ENCODE measurements at regions not wholly inside any gene's neighbourhood (a gene's known extent, or its start where the extent isn't known, plus 50 kb on each side); places are given as distances from the start of the nearest gene placed in this dataset.

- DNase-seq (ENCODE audit: low read depth, low spot score) (no peak), ATAC-seq (no peak), FAIRE-seq (no peak)
- Histone ChIP-seq H3K9me3 (replicated peaks; ENCODE audit: control insufficient read depth, insufficient read depth, low read length) (no peaks in the 10 kb centered on the region), H3K4me2 (ENCODE audit: control insufficient read depth, insufficient read depth) (no peak overlapping the region), H3K27ac (ENCODE audit: control insufficient read depth, insufficient read depth) (no peak overlapping the region), H3K9ac (ENCODE audit: control insufficient read depth, insufficient read depth, low read length) (no peak overlapping the region), H3K27me3 (replicated peaks in 1 of 2; ENCODE audit: control insufficient read depth in 2 of 2, insufficient read depth in 2 of 2, low read length in 1 of 2) (peaks cover 4 to 6% of the 10 kb centered on the region in 2 experiments), H3K4me3 (no peak overlapping the region), H3K79me2 (ENCODE audit: control insufficient read depth, insufficient read depth, low read length) (no peaks in the 10 kb centered on the region), H3K36me3 (ENCODE audit: control insufficient read depth in 2 of 2, insufficient read depth in 2 of 2, low read length in 1 of 2) (no peaks in the 10 kb centered on the region), H3K4me1 (ENCODE audit: control insufficient read depth, insufficient read depth, low read length) (no peaks in the 10 kb centered on the region), H4K20me1 (ENCODE audit: control insufficient read depth, insufficient read depth) (no peaks in the 10 kb centered on the region), H2AFZ (ENCODE audit: control insufficient read depth, low read depth, low read length) (no peak overlapping the region)
- ChIA-PET CTCF (no interaction called here), SMC1A (ENCODE audit: uncharacterized antibody, unreplicated experiment) (no interaction called here), RAD21 (ENCODE audit: unreplicated experiment) (no interaction called here), POLR2A (no interaction called here)
- BruUV-seq (replicated peaks): no TSS peak
- WGBS (ENCODE audit: insufficient coverage, insufficient replicate concordance, low lambda C conversion rate, missing lambda C conversion rate): 23% methylated on average over 3 of the region's 3 CpGs
- intact Hi-C loops (cut with micrococcal nuclease; ENCODE audit: unreplicated experiment) (no loop called here), in situ Hi-C loops (cut with MboI) (no loop called here)
- TF ChIP-seq NFYA (IDR thresholded peaks at IDR 0.05; ENCODE audit: borderline replicate concordance, low read depth, low read length): no peak
- TF ChIP-seq ZNF217 (IDR thresholded peaks at IDR 0.05): no peak
- TF ChIP-seq ASH2L (IDR thresholded peaks at IDR 0.05; ENCODE audit: borderline replicate concordance, low read depth): no peak
- no peak for TF ChIP-seq RAD21 (IDR thresholded peaks at IDR 0.05; ENCODE audit: insufficient read depth, low read depth, low read length)
- no peak for TF ChIP-seq STAT1 (conservative IDR thresholded peaks at IDR 0.05)
- no peak for TF ChIP-seq CUX1 (IDR thresholded peaks at IDR 0.05; ENCODE audit: insufficient replicate concordance, low read depth, low read length)
- TF ChIP-seq CREB1 (IDR thresholded peaks at IDR 0.05; ENCODE audit: low read depth): no peak
- TF ChIP-seq GATAD2B (conservative IDR thresholded peaks at IDR 0.05; ENCODE audit: low read depth): no peak
- no peak for TF ChIP-seq KAT2A (conservative IDR thresholded peaks at IDR 0.05; ENCODE audit: control insufficient read depth, low read depth, low read length)
- no peak for TF ChIP-seq E4F1 (IDR thresholded peaks at IDR 0.05; ENCODE audit: borderline replicate concordance, partially characterized antibody)
- no peak for TF ChIP-seq TCF12 (IDR thresholded peaks at IDR 0.05; ENCODE audit: low read depth, low read length)
- TF ChIP-seq NR2F1 (conservative IDR thresholded peaks at IDR 0.05): no peak
- TF ChIP-seq FOXK2 (IDR thresholded peaks at IDR 0.05): no peak
- no peak for TF ChIP-seq IKZF2 (IDR thresholded peaks at IDR 0.05)
- no peak for TF ChIP-seq TARDBP (IDR thresholded peaks at IDR 0.05; ENCODE audit: borderline replicate concordance)
- no peak for TF ChIP-seq IRF4 (IDR thresholded peaks at IDR 0.05; ENCODE audit: low read depth, low read length)
- no peak for TF ChIP-seq RAD51 (IDR thresholded peaks at IDR 0.05)
- TF ChIP-seq BRCA1 (IDR thresholded peaks at IDR 0.05; ENCODE audit: low read depth, low read length): no peak
Measured at GRCh38 chr5:172556262-172556661, 84.8 kb upstream of the NEURL1B start.

Measured in GM12878 (cell line).